Stimulated activated CD8-positive, alpha-beta memory T cell treated with anti-CD3 and anti-CD28 coated beads, Interleukin-15, amount 100 ng/mL, for 1 hour (primary cell): ENCODE measurements at regions not wholly inside any gene's neighbourhood (a gene's known extent, or its start where the extent isn't known, plus 50 kb on each side); places are given as distances from the start of the nearest gene placed in this dataset.
"Not testable (repeated sequence)": the region's sequence is repeated elsewhere in the genome, so short reads cannot be mapped to it uniquely, and the experiment has no call there.

Source experiments
- DNase-seq: peaks from one replicate; pipeline ENCODE4 v3.0.0-alpha.2; 2020; ENCODE audit warnings: low read depth

DNA sequence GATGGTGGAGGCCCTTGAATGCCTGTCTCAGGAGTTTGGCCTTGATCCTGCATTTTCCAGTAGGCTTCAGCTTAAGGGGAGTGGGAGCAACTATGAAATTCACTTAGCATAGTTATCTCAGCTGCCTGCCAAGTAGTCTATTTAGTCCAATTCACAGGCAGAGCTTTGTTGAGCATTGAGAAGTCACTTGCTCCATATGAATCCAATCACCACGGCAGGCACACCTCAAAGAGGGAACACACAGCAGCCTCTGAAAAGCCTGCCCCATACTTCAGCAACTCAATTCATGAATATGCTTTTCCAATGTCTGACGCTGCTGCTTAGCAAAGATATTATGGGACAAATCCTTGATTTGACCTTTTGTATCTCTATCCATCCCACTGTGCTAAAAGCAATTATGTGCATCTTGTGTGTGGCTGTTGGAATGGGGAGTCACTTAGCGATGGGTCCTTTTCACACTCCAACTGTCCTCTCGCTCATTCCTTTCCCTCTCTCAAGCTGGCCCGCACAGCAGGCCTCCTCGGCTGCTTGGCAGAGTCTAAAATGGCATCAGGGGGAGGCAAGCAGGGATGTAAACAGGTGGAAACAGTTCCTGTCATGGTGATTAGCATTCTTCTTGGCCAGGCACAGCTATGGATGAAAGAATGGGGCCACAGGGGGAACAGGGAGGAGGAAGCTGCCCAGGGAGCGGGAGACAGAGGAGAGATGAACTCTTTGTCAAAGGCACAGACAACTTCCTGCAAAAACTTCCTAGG is 56.0 kb upstream of the LRPPRC start:
- DNase-seq = no peak

DNA sequence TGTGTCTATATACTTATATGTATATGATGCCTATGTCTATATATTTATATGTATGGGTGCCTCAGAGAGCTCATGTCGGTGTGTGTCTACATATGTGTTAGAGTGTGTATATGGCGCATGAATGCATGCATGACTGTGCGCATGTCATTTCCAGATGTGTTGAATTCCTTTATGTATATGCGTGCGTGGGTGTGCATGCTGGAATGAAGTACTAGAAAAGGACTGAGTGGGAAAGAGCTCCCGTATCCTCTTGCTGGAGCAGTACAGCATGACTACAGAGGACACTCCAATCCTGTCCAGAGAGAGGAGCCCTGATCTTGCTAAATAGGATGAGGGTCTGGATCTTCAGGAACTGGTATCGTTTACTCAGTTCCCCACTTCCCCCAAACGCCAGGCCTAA is 56.8 kb upstream of the LRPPRC start:
- DNase-seq = no peak

DNA sequence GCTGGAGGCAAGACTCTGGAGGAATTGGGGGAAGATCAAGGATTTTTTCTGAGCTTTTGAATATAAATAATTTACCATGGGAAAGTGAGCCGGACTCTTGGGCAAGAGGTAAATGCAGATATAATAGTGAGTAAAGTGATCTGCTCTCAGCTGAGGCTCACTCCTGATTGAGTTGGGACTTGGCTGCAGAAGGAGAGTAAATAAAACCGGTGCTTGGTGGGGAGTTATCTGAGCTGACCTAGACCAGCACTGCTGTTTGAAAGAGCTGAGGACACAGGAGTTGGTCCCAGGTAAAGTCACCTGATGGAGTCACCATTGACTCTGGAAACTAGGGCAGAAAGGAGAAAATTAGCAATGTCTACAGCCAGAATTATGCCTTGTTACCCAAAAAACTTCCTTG is 57.3 kb upstream of the LRPPRC start:
- no peak for DNase-seq

DNA sequence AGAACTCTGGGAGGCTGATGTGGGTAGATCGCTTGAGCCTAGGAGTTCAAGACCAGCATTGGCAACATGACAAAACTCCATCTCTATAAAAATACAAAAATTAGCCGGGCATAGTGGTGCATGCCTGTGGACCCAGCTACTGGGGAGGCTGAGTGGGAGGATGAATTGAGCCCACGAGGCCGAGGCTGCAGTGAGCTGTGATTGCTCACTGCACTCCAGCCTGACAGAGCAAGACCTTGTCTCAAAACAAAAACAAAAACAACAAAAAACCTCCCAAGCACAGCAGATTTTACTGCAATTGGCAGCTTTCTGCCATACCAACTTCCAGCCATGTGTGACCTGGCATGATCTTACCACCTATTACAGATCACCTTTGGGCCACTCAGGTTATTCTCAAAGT is 57.7 kb upstream of the LRPPRC start:
- no peak for DNase-seq

DNA sequence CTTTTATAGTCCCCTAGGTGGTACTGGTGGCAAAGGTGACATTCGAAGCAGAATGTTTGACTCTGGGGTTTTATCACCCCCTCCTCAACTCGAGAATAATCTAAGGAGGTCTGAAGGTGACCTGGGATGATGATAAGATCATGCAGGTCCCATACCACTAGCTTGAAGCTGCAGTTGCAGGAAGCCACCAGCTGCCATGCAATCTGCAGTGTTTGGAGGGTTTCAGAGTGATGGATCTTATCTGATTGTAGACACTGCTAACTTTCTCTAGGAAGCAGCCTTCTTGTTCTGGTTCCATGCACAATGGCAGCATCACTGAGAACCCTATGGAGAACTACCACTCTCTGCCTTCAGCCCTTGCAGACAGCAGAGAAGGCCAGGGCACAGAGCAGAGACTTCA is 59.4 kb upstream of the LRPPRC start:
- DNase-seq = no peak

DNA sequence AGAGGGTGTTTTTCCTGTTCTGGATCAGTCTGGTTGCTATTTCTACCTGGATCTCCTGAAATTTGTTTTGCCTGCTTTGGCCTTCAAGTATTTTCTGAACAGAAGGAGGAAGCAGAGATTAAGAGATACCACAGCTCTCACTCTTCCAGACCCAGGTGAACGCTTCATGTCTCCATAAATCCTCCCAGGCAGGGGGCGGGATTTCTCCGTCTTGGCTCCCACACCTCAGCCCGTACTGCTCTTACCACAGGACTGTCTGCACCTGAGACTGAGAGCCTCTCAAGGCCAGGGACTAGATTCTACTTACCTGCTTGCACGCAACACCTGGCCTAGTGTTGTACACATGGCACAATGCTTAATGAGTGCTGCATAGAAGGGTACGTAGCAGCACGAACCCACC is 59.9 kb upstream of the LRPPRC start:
- DNase-seq = no peak

DNA sequence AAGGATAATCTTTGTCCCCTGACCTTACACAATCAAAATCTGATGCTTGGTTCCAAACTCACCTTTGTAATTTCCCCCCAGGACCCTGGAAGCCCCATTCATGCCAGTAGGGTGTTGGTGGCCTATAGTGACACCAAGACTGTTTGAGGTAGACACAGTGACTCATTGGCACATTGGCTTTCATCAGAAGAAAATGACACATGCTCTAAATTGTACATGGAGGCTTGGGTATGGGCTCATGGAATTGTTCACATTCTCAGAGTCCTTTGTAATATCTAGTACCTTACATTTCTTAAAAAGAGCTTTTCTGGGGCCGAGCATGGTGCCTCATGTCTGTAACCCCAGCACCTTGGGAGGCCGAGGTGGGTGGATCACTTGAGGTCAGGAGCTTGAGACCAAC is 61.2 kb upstream of the LRPPRC start:
- no peak for DNase-seq

DNA sequence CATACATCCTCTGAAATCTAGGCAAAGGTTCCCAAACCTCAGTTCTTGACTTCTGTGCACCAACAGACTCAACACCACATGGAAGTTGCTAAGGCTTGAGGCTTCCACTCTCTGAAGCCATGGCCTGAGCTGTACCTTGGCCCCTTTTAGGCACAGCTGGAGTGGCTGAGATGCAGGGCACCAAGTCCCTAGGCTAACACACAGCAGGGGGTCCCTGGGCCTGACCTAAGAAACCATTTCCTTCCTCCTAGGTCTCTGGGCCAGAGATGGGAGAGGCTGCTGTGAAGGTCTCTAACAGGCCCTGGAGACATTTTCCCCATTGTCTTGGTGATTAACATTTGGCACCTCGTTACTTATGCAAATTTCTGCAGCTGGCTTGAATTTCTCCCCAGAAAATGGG is 64.5 kb upstream of the LRPPRC start:
- DNase-seq = not testable (repeated sequence)

DNA sequence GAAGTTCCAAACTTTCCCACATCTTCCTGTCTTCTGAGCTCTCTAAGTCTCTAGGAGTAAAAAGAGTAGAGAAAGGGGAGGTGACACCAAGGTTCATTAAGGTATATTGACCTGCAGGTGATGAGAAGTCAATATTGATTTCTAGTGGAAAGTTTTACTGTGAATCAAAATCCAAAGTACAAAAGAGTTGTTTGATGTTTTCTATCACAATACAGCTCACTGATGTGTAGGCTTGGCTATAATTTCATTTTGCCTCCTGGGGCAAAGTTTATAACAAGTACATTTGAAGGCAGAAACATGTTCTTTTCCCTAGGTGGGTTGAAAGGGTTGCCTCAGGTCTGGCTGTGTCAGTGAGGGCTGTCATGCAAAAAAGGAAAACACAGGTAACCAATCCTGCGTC is 65.2 kb upstream of the LRPPRC start:
- DNase-seq = no peak

DNA sequence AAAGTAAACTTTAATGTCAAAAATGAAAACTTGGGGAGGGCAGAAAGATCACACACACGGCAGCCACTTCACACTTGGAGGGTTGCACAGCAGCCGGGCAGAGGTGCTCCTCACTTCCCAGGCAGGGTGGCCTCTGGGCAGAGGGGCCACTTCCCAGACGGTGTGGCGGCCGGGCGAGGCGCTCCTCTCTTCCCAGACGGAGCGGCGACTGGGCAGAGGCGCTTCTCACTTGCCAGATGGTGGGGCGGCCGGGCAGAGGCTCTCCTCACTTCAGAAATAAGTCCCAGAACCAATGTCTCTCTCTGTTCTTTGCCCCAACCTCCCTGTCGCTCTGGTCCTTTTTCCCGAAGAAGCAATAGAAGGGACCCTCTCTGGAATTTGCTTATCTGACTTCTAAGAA is 65.7 kb upstream of the LRPPRC start:
- DNase-seq = no peak

DNA sequence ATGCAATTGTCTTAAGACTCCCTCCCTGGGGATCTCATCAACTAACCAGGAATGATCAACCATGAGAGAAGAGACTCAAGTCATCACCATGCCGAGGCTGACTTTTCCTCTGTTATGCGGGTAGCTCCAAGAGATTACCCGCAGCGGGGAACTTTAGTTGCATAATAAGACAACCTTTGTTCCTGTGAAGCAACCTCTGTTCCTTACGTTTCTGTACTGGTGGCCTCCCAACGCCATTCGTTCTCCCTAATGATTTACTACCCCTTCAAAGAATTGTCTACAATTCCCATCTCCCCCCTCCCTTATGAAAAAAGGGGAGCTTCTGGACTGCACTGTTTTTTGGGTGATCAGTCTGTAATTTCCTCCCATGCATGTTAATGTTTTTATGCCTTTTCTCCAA is 66.1 kb upstream of the LRPPRC start:
- DNase-seq = no peak

DNA sequence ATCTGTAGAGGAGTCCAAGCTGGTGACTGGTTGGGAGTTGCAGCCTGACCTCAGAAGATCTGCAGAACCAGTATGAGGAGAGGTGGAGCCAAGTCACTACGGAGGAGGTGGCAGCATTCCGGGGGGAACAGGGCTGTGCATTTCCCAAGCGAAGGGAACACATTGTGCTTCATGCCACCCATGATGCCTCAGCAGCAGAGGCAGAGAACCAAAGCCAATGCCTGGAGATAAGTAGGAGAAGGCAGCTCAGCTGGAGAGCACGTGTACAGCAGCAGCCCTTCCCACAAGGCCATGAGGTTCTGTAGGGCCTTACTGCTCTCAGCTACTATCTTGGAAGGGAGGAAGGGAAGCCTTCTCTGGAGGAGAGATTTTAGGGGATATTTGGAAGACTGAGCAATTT is 67.2 kb upstream of the LRPPRC start:
- DNase-seq = no peak

DNA sequence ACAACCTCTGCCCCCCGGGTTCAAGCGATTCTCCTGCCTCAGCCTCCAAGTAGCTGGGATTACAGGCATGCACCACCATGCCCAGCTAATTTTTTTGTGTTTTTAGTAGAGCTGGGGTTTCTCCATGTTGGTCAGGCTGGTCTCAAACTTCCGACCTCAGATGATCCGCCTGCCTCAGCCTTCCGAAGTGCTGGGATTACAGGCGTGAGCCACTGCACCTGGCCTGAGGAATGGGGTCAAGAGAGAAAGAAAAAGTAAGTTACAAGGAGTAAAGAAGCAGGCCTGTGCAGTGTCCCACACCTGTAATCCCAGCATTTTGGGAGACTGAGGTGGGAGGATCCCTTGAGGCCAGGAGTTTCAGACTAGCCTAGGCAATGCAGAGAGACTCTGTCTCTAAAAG is 68.5 kb upstream of the LRPPRC start:
- DNase-seq = not testable (repeated sequence)

DNA sequence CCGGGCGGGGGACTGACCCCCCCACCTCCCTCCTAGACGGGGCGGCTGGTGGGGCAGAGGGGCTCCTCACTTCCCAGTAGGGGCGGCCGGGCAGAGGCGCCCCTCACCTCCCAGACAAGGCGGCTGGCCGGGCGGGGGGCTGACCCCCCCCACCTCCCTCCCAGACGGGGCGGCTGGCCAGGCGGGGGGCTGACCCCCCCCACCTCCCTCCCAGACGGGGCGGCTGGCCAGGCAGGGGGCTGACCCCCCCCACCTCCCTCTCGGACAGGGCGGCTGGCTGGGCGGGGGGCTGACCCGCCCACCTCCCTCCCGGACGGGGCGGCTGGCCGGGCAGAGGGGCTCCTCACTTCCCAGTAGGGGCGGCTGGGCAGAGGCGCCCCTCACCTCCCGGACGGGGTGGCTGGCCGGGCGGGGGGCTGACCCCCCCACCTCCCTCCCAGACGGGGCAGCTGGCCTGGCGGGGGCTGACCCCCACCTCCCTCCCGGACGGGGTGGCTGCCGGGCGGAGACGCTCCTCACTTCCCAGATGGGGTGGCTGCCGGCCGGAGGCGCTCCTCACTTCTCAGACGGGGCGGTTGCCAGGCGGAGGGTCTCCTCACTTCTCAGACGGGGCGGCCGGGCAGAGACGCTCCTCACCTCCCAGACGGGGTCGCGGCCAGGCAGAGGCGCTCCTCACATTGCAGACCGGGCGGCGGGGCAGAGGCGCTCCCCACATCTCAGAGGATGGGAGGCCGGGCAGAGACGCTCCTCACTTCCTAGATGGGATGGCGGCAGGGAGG is 71.4 kb upstream of the LRPPRC start:
- DNase-seq = not testable (repeated sequence)

DNA sequence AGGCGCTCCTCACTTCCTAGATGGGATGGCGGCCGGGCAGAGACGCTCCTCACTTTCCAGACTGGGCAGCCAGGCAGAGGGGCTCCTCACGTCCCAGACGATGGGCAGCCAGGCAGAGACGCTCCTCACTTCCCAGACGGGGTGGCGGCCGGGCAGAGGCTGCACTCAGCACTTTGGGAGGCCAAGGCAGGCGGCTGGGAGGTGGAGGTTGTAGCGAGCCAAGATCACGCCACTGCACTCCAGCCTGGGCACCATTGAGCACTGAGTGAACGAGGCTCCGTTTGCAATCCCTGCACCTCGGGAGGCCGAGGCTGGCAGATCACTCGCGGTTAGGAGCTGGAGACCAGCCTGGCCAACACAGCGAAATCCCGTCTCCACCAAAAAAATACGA is 72.0 kb upstream of the LRPPRC start:
- DNase-seq = not testable (repeated sequence)

DNA sequence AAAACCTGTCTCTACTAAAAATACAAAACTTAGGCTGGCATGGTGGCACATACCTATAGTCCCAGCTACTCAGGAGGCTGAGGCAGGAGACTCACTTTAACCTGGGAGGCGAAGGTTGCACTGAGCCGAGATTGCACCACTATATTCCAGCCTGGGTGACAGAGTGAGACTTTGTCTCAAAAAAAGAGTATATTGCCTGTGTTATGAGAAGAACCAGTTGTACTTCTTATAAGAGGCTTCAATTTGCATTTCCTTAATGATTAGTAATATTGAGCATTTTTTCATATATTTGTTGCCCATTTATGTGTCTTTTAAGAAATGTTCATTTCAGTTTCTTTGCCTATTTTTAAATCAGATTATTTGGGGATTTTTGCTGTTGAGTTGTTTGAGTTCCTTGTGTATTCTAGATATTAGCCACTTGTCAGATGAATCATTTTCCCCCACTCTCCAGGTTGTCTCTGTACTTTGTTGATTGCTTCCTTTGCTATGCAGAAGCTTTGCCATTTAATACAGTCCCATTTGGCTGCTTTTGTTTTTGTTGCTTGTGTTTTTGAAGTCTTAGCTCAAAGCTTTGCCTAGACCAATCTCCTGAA is 75.8 kb upstream of the LRPPRC start:
- no peak for DNase-seq

DNA sequence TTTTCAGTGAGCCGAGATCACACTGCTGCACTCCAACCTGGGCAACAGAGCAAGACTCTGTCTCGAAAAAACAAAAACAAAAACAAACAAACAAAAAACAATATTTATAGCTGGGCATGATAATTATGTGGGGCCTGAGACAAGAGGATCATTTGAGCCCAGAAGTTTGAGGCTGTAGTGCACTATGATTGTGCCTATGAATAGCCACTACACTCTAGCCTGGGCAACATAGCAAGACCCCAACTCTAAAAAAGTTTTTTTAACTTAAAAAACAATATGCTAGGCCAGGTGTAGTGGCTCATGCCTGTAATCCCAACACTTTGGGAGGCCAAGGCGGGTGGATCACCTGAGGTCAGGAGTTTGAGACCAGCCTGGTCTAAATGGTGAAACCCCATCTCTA is 77.9 kb upstream of the LRPPRC start:
- not testable (repeated sequence) for DNase-seq

DNA sequence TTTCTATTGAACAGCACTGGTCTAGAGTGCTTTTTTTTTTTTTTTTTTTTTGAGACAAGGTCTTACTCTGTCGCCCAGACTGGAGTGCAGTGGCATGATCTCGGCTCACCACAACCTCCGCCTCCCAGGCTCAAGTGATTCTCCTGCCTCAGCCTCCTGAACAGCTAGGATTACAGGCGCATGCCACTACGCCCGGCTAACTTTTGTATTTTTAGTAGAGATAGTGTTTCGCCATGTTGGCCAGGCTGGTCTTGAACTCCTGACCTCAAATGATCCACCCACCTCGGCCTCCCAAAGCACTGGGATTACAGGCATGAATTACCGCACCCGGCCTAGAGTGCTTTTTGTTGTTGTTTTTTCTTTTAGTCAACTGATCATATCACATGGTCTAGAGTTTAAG is 79.0 kb upstream of the LRPPRC start:
- DNase-seq = not testable (repeated sequence)

DNA sequence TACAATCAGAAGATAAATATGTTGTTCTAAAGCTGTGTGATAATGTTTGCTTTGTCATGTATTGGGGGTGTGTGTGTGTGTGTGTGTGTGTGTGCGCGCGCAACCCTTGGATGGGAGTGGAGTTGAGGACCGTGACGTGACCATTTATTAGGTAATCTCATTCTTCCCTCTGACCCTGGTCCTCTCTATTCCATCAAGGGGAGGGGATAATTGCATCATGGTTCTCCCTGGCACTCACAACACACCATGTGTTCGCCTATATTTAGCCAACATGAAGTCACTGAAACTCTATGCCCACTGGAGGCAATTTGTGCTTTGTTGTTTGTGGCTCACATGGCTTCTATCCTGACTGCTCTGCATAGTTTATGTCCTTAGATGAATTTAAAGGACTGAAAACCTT is 79.8 kb upstream of the LRPPRC start:
- DNase-seq = no peak

DNA sequence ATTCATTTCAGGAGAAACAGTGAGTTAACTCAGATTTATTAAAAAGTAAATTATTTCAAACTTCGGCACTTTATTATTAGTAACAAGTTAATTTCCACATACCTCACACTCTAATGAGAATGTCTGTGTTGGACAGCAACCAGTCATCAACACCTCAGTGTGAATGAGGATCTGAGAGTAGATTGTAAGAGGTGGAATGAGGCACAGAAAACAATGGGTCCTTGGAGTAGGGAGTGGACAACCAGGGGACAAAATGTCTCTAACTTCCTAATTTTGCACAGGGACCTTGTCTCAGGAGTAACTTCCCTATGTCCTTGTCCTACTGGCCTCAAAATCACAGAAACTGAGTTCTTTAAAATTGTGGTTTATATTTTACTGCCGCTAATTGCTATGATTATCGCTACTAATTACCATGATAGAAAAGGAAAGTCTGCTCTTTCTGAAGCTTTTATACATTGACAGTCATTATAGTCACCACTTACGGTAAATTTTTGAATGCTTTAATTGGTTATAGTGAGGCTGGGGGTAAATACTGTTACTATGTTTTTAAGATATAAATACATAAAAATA is 82.2 kb upstream of the LRPPRC start:
- DNase-seq = no peak

DNA sequence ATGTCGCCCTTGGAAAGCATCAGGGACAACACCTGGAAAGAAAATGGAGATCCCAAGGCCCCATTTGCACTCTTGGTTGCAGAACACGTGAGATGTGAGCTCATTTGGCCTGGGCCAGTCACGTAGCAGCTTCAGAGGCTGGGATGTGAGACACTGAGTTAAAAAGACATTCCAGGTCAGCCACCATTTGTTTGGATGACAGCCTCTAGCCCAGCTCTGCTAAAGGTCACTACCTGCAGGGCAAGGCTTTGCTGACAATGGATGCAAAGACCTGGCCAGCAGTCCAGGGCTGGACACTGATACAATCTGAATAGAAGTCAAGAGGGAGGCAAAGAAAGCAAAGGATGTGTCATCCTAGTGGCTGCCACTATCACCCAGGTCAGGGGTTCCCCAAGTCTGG is 83.9 kb upstream of the LRPPRC start:
- DNase-seq = no peak

DNA sequence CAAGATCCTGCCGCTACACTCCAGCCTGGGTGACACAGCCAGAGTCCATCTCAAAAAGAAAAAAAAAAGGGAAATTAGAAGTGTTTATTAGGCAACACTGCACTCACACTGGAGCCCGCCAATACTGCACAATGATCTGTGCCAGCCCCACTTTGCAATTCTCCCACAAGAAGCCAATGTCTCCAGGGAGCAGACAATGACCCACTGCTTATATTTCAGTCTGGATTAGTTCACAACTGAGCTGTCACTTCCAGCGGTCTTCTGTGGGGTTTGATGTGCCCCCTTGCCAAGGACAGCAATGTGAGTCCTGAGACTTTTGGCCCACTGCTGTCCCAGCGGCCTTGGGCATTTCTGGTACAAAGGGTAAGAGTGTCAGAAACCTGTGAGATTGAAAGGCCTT is 85.6 kb upstream of the PPM1B start:
- DNase-seq = no peak

DNA sequence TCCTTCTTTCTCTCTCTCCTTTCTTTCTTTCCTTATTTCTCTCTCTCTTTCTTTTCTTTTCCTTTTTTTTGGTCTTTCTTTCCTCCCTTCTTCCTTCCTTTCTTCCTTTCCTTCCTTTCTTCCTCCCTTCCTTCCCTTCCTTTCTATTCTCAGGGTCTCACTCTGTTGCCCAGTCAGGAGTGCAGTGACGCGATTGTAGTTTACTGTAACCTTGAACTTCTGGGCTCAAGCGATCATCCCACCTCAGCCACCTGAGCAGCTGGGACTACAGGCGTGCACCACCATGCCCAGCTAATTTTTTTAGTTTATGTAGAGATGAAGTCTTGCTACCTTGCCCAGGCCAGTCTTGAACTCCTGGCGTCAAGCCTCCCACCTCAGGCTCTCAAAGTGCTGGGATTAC is 83.8 kb upstream of the PPM1B start:
- no peak for DNase-seq
